ENCODE measurements at regions not wholly inside any gene's neighbourhood (a gene's known extent, or its start where the extent isn't known, plus 50 kb on each side); places are given as distances from the start of the nearest gene placed in this dataset.
"Not testable (repeated sequence)": the region's sequence is repeated elsewhere in the genome, so short reads cannot be mapped to it uniquely, and the experiment has no call there.

DNA sequence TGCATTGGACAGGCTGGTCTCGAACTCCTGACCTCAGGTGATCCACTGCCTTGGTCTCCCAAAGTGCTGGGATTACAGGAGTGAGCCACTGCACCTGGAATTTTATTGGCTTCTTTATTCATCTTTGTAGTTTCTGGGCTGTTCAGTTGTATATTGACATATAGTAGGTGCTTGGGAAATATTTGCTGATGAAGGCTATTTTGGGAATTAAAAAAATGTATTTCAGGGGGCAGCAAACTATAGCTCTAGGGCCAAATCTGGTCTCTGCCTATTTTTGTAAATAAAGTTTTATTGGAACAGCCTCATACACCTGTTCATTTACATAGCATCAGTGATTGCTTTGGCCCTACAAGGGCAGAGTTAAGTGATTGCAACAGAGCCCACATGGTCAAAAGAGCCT, 363.6 kb downstream of the NPIPA7 start:
- TF ChIP-seq CTCF, EZH2phosphoT487 (IDR thresholded peaks at IDR 0.05; ENCODE audit: low read length): not testable (repeated sequence)
